Hematopoietic multipotent progenitor cell treated with erythropoietin and hydrocortisone succinate and interleukin-3 and kit ligand, for 15 days (in vitro differentiated cells): ENCODE measurements at regions not wholly inside any gene's neighbourhood (a gene's known extent, or its start where the extent isn't known, plus 50 kb on each side); places are given as distances from the start of the nearest gene placed in this dataset.

Experiments used
- DNase-seq: peaks from one replicate; pipeline ENCODE4 v3.0.0-alpha.2; 2015; ENCODE audit warnings: low spot score

DNA sequence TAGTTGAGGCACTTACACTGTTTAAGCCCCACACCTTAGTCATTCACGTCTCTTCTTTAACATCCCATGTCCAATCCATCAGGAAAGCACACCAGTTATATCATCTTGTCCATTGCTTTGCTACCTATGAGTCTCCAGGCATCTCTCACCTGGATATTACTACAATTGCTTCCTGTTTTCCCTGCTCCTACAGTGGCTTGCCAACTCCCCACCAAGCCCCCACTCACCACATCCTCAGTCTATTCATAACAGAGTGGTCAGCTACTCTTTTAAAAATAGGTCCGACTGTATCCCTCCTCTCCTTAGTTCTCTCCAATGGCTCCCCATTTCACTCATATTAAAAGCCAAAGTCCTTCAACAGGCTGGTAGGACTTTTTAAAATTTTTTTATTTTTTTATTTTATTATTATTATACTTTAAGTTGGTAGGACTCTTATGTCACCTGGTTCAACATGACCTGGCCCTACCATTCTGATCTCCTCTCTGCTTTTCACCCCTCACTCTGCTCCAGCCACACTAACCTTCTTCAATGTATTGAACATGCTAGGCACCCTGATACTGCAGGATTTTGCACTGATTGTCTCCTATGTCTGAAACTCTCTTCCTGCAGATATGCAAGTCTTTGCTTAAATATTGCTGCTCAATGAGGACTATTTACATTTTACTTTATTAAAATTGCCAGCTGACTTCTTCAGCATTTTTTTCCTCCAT is 253.2 kb downstream of the CYRIA start:
- DNase-seq = no peak

- DNase-seq = no peak
Measured at GRCh38 chr2:16411788-16412187, 253.8 kb downstream of the CYRIA start.

- DNase-seq = no peak
Measured at GRCh38 chr2:16409849-16410248, 255.8 kb downstream of the CYRIA start.

DNA sequence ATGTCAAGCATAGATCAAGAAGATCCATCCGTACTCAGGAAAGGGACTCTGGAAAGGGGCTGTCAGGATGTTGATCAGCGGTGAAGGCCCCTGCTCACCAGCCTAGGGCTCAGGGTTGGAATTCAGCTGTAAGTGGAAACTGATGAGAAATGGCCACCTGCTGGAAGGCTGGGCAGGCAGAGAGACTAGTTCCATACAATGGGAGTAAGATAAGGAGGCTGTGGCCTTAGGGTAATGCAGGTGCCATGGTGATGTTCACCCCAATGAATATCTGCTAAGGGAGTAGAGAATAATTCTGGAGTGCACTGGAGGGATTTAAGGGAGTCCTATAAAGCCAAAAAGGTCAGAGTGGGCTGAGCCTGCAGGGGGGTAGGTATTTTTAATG is 256.6 kb downstream of the CYRIA start:
- no peak for DNase-seq

DNA sequence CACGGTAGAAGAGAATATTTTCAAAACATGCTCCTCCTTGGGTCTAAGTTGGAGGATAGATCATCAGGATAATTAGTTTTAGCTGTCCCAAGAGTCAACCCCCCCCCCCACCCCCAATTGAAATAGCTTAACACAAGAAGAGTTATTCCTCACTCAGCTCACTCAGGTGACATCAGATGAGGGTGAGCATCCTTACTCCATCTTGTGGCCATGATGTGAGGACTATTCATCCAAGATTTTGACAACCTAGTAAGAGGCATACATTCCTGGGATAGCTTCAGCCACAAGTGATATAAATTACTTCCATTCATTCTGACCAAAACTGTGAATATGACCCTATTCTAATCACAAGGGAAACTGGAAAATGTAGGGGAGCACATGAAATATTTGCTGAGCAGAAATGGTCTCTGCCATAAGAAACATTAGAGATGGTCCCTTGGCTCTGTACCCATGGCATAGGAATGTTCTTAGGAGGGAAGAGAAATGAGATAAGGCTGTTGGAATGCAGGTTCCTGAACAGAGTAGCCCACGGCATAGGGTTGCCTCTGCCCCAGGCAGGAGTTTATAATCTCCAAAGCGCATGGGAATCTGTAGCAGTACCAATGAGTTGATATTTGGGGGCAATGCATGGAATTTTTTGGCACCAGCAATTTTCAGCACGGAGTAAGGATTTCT is 257.2 kb downstream of the CYRIA start:
- no peak for DNase-seq

- no peak for DNase-seq
Measured at GRCh38 chr2:16407358-16407757, 258.3 kb downstream of the CYRIA start.

GRCh38 chr2:16406496-16407289 is 258.9 kb downstream of the CYRIA start:
- no peak for DNase-seq

GRCh38 chr2:16405551-16405950 is 260.1 kb downstream of the CYRIA start:
- DNase-seq = no peak

GRCh38 chr2:16404551-16405300 is 260.9 kb downstream of the CYRIA start:
- no peak for DNase-seq

- DNase-seq = no peak
Measured at GRCh38 chr2:16404146-16404545, 261.5 kb downstream of the CYRIA start.

DNA sequence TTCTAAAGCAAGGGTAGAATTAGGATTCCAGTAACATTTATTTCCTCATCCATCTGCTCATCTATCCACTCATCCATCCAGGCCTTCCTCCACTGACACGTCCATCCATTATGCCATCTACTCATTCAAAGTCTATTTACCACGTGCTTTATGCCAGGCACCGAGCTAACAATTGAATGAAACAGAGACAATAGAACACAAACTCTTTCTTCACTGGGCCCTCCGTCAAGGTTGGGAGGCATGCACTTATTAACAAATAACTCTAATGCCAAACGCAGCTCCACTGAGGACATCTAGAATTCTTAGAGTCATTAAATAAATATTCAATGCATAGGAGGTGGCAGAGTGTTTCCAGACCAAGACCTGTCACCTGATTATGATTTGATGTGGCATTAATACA is 262.7 kb downstream of the CYRIA start:
- DNase-seq = no peak

GRCh38 chr2:16401761-16402300 is 263.8 kb downstream of the CYRIA start:
- DNase-seq = no peak

GRCh38 chr2:16400127-16400623 is 265.5 kb downstream of the CYRIA start:
- DNase-seq = no peak

- DNase-seq = no peak
Measured at GRCh38 chr2:16398486-16399043, 267.1 kb downstream of the CYRIA start.

DNA sequence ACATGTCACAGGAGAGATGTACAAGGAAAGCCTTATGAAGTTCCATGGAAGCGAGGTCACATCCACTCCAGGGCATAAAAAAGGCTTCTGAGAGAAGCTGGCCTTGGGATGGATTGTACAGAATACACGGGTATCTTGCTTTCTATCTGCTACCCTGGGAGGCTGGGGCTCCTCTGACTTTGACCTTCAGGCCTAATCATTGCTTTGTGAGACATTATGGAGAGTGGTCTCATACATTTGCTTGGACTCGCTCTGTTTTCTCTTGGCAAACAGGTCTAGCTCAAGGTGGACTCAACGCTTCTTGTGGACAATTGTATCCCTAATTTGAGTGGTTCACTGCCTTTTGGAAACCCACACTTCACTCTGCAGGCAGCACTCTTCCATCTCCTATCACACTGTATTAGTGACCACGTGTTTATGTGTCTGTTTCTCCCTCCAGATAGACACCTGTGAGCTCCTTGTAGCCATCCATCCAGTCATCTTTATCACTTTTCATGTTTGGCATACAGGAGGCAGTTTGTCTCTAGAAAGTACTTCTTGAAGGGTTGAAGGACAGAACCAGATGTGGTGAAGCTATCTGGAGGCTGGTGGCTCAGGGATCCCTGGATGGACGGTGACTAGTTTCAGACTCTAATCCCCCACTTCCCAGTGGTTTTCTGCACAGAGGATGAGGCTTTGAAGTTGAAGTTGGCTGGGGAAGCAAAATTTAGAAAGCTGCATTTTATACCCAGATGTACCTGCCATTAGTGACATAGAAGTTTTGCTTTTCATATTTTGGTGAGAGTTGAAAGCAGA is 267.8 kb downstream of the CYRIA start:
- no peak for DNase-seq

DNA sequence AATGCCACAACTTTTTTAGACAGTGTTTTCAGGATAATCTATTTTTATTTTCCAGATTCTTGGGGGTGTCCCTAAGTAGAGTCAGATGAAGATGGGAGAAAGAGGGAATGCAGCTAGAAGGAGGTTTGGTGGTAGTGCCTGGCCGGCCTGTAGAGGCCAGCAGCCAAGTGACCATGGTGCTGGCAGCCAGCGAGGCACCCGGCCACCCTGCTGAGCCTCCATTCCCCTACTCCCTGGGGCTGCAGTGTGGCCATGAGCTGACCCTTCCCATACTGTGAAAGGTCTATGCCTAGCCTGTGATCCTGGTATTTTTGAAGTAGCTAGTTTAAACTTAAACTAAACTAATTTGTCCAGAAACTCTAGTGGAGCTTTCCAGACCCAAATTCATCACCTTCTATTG is 268.6 kb downstream of the CYRIA start:
- no peak for DNase-seq

GRCh38 chr2:16396171-16396570 is 269.5 kb downstream of the CYRIA start:
- no peak for DNase-seq

DNA sequence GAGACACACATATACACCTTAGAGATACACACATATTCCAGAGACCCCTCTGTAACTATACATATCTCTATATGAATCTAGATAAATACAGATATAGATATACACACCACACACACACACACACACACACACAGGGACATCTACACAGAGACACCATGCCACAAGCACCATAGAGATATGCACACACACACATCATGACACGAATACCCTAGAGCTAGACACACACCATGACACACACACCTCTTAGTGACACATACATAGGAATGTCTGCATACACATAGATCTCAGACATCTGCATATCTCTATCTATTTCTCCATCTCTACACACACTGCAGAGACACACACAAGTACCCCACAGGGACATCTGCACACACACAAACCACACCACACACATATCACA is 270.0 kb downstream of the CYRIA start:
- no peak for DNase-seq

DNA sequence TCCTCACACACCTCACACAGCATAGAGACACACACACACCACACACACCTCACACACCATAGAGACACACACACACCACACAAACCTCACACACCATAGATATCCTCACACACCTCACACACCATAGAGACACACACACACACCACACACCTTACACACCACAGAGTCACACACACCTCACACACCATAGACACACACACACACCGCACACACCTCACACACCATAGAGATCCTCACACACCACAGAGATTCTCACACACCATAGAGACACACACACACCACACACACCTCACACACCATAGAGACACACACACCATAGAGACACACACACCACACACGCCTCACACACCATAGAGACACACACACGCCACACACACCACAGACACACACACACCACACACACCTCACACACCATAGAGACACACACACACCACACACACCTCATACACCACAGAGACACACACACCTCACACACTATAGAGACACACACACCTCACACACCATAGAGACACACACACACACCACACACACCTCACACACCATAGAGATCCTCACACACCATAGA is 270.6 kb downstream of the CYRIA start:
- DNase-seq = no peak
